ENCODE measurements at regions not wholly inside any gene's neighbourhood (a gene's known extent, or its start where the extent isn't known, plus 50 kb on each side); places are given as distances from the start of the nearest gene placed in this dataset.

GRCh38 chr18:25518716-25519053 lies 166.7 kb upstream of the ZNF521 start:
- DNase-seq (ENCODE audit: low read depth) (no peak), FAIRE-seq (no peak)
- Histone ChIP-seq H3K27me3 (ENCODE audit: control insufficient read depth, insufficient read depth, low read length) (no peaks in the 10 kb centered on the region), H3K36me3 (ENCODE audit: control insufficient read depth, insufficient read depth, low read length) (no peaks in the 10 kb centered on the region), H3K4me3 (ENCODE audit: low read depth, low read length) (no peak overlapping the region)
- TF ChIP-seq CTCF (IDR thresholded peaks at IDR 0.05; ENCODE audit: insufficient read depth, low read length, severe bottlenecking), result no peak

DNA sequence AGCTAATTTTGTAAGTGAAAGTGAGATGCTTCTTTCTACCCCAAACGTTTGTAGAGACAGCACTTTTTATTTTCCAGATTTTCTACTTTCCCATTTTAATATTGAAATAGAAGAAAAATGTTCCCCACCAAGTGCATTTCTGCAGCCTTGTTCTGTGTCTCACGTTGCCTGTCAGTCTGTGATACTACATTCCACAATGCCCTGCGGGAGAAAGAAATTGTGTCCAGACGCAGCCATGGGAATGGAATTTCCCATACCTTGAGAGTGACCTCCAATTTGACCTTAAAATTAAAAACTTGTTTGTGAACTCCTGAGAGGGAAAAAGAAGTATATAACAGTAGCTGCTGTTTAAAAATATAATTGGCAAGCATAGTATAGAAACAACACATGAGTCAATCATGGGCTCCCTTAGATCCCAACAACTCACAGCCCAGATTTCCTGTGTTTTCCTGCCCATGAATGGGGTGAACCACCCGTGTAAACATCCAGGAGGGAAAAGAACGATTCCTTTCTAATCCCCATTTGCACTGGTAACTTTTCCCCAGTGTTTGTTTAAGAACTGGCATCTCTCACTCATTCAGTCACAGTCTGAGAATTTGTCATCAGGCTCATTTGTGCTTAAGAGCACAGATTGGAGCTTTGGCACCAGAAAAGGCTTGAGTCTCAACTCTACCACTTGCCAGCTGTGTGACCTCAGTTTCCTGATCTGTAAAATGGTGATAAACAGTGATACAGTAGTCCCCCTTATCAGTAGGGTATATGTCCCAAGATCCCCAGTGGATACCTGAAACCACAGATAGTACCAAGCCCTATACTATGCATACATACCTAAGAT lies 166.1 kb upstream of the ZNF521 start:
- Histone ChIP-seq H3K4me3 (ENCODE audit: low read depth, low read length) (no peak overlapping the region), H3K36me3 (ENCODE audit: control insufficient read depth, insufficient read depth, low read length) (no peaks in the 10 kb centered on the region), H3K27me3 (ENCODE audit: control insufficient read depth, insufficient read depth, low read length) (no peaks in the 10 kb centered on the region)
- DNase-seq (ENCODE audit: low read depth) (no peak), FAIRE-seq (no peak)
- no peak for TF ChIP-seq CTCF (IDR thresholded peaks at IDR 0.05; ENCODE audit: insufficient read depth, low read length, severe bottlenecking)

GRCh38 chr18:25516747-25517498 lies 165.0 kb upstream of the ZNF521 start:
- no peaks in the 10 kb centered on the region for H3K36me3 ChIP-seq (ENCODE audit: control insufficient read depth, insufficient read depth, low read length)
- no peak for DNase-seq (ENCODE audit: low read depth)
- no peak for FAIRE-seq
- H3K27me3 ChIP-seq (ENCODE audit: control insufficient read depth, insufficient read depth, low read length), result no peaks in the 10 kb centered on the region
- no peak for TF ChIP-seq CTCF (IDR thresholded peaks at IDR 0.05; ENCODE audit: insufficient read depth, low read length, severe bottlenecking)
- H3K4me3 ChIP-seq (ENCODE audit: low read depth, low read length), result no peak overlapping the region

GRCh38 chr18:25516121-25516520 lies 164.2 kb upstream of the ZNF521 start:
- no peak for TF ChIP-seq CTCF (IDR thresholded peaks at IDR 0.05; ENCODE audit: insufficient read depth, low read length, severe bottlenecking)
- H3K27me3 ChIP-seq (ENCODE audit: control insufficient read depth, insufficient read depth, low read length), result no peaks in the 10 kb centered on the region
- H3K36me3 ChIP-seq (ENCODE audit: control insufficient read depth, insufficient read depth, low read length), result no peaks in the 10 kb centered on the region
- H3K4me3 ChIP-seq (ENCODE audit: low read depth, low read length), result no peak overlapping the region
- no peak for FAIRE-seq
- no peak for DNase-seq (ENCODE audit: low read depth)

DNA sequence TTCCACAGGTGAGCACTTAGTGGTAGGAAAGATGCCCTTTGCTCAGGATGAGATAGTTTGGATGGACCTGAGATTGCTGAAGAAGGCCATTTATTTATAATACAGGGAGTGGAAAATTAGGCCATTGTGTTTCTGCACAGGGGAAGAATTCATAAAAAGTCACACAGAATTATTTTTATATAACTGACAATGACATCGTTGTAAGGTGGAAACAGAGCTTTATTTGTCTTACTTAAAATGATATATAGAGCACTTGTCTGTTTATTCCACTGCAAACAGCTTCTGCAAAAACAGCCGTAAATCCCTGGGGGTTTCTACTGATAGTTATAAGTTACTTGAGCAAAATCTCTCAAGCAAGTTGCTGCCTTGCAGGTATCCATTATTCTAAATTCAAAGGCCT lies 158.1 kb upstream of the ZNF521 start:
- FAIRE-seq (no peak), DNase-seq (ENCODE audit: low read depth) (no peak)
- no peaks in the 10 kb centered on the region for H3K27me3 ChIP-seq (ENCODE audit: control insufficient read depth, insufficient read depth, low read length)
- TF ChIP-seq CTCF (IDR thresholded peaks at IDR 0.05; ENCODE audit: insufficient read depth, low read length, severe bottlenecking), result no peak
- H3K4me3 ChIP-seq (ENCODE audit: low read depth, low read length), result no peak overlapping the region
- no peaks in the 10 kb centered on the region for H3K36me3 ChIP-seq (ENCODE audit: control insufficient read depth, insufficient read depth, low read length)

Data from bronchial epithelial cell (primary cell).